HCT116 (cell line): ENCODE measurements at regions not wholly inside any gene's neighbourhood (a gene's known extent, or its start where the extent isn't known, plus 50 kb on each side); places are given as distances from the start of the nearest gene placed in this dataset.

Source experiments
- CBX3 ChIP-seq: IDR thresholded peaks from 2 replicates; pipeline ENCODE4 v1.6.1; 2012; ENCODE audit warnings: low read depth
- CEBPB ChIP-seq: IDR thresholded peaks from 2 replicates; pipeline ENCODE4 v1.6.1; 2012; ENCODE audit warnings: low read depth
- CTCF ChIP-seq, 3 experiments: fragments of 200-600 bp in 1 of 3; sonication (generic) in 1 of 3; IDR thresholded peaks in 2 of 3; conservative IDR thresholded peaks in 1 of 3; 2 replicates each; pipeline ENCODE4 v1.5.1; 2012 to 2017; ENCODE audit warnings: low read depth in 2 of 3, low read length in 2 of 3, antibody characterized with exemption in 1 of 3, borderline replicate concordance in 1 of 3, control low read depth in 1 of 3, mild to moderate bottlenecking in 1 of 3, mixed read lengths in 1 of 3, mixed run types in 1 of 3, moderate library complexity in 1 of 3; ENCODE audit not compliant: insufficient read depth in 1 of 3
- ELF1 ChIP-seq: IDR thresholded peaks from 2 replicates; pipeline ENCODE4 v1.6.1; 2012; ENCODE audit warnings: low read depth, borderline replicate concordance
- EZH2phosphoT487 ChIP-seq: fragments of 200-600 bp; IDR thresholded peaks from 2 replicates; pipeline ENCODE4 v1.6.1; 2018; ENCODE audit warnings: antibody characterized with exemption, borderline replicate concordance
- FOSL1 ChIP-seq: IDR thresholded peaks from 2 replicates; pipeline ENCODE4 v1.6.1; 2012; ENCODE audit warnings: low read depth
- JUND ChIP-seq: IDR thresholded peaks from 2 replicates; pipeline ENCODE4 v1.6.1; 2012
- MAX ChIP-seq: IDR thresholded peaks from 2 replicates; pipeline ENCODE4 v1.6.1; 2012
- POLR2A ChIP-seq: IDR thresholded peaks from 2 replicates; pipeline ENCODE4 v1.7.0; 2011; ENCODE audit warnings: borderline replicate concordance; ENCODE audit not compliant: insufficient read depth, insufficient read length; ENCODE audit errors: extremely low read depth
- REST ChIP-seq: IDR thresholded peaks from 2 replicates; pipeline ENCODE4 v1.6.1; 2012; ENCODE audit warnings: low read depth
- SIN3A ChIP-seq: IDR thresholded peaks from 2 replicates; pipeline ENCODE4 v1.6.1; 2012; ENCODE audit warnings: low read depth
- SRF ChIP-seq: IDR thresholded peaks from 2 replicates; pipeline ENCODE4 v1.6.1; 2012; ENCODE audit warnings: low read depth
- ZFX ChIP-seq: fragments of 450-650 bp; IDR thresholded peaks from 2 replicates; pipeline ENCODE4 v1.6.1; 2017
- ZNF274 ChIP-seq: fragments of 200-500 bp; sonication (Bioruptor generic); IDR thresholded peaks from 2 replicates; pipeline ENCODE4 v1.6.1; 2014; ENCODE audit warnings: mild to moderate bottlenecking, low read depth, low read length, inconsistent platforms

GRCh38 chr11:109762546-109762945, 330.6 kb upstream of the ZC3H12C start (continued):
- TF ChIP-seq REST (no peak), SRF (no peak), FOSL1 (no peak), CEBPB (no peak), ZFX (no peak), MAX (no peak), EZH2phosphoT487 (no peak), JUND (no peak), ELF1 (no peak), CTCF (IDR thresholded peaks at IDR 0.05 in 2 of 3, conservative IDR thresholded peaks at IDR 0.05 in 1 of 3; ENCODE audit: borderline replicate concordance in 1 of 3, insufficient read depth in 1 of 3, low read depth in 2 of 3, low read length in 2 of 3) (no peak), SIN3A (no peak), CBX3 (no peak), ZNF274 (no peak), POLR2A (no peak)
